ENCODE measurements at regions not wholly inside any gene's neighbourhood (a gene's known extent, or its start where the extent isn't known, plus 50 kb on each side); places are given as distances from the start of the nearest gene placed in this dataset.

GRCh38 chr6:86215323-86215722 lies 572.6 kb upstream of the SYNCRIP start:
- no peaks in the 10 kb centered on the region for H3K4me1 ChIP-seq (ENCODE audit: control insufficient read depth in 2 of 2, insufficient read depth in 2 of 2, low read length in 2 of 2)
- H3K27me3 Mint-ChIP-seq, result no peaks in the 10 kb centered on the region
- ATAC-seq (ENCODE audit: low read depth), result no peak
- POLR2A ChIA-PET, result no interaction called here
- H3K4me3 Mint-ChIP-seq, result no peak overlapping the region
- no peak overlapping the region for H3K4me3 ChIP-seq (ENCODE audit: control extremely low read depth in 1 of 5, extremely low read depth in 1 of 5, insufficient read depth in 1 of 5, low read depth in 2 of 5, low read length in 4 of 5)
- no peaks in the 10 kb centered on the region for H3K79me2 ChIP-seq (ENCODE audit: control insufficient read depth, insufficient read depth, low read length)
- TF ChIP-seq EZH2 (IDR thresholded peaks at IDR 0.05; ENCODE audit: borderline replicate concordance, insufficient read depth, low read depth, low read length, poor library complexity, severe bottlenecking) (no peak), CTCF (IDR thresholded peaks at IDR 0.05) (no peak)
- H3K27ac Mint-ChIP-seq, result no peak overlapping the region
- CTCF ChIA-PET, result no interaction called here
- no peak overlapping the region for H2AFZ ChIP-seq (ENCODE audit: insufficient read depth, low read depth, low read length, poor library complexity, severe bottlenecking)
- H4K20me1 ChIP-seq (ENCODE audit: control insufficient read depth, insufficient read depth, low read length, poor library complexity, severe bottlenecking), result no peaks in the 10 kb centered on the region
- H3K27me3 ChIP-seq (replicated peaks in 1 of 4; ENCODE audit: control extremely low read depth in 1 of 4, control insufficient read depth in 3 of 4, insufficient read depth in 4 of 4, low read length in 3 of 4), result no peaks in the 10 kb centered on the region
- H3K9me3 ChIP-seq (ENCODE audit: control extremely low read depth in 1 of 3, control insufficient read depth in 2 of 3, insufficient read depth in 1 of 3, low read length in 2 of 3), result no peaks in the 10 kb centered on the region
- DNase-seq, result no peak
- H3K36me3 ChIP-seq (replicated peaks in 1 of 2; ENCODE audit: control extremely low read depth in 1 of 2, control insufficient read depth in 1 of 2, extremely low read depth in 1 of 2, insufficient read depth in 2 of 2, low read length in 1 of 2), result no peaks in the 10 kb centered on the region
- H3K9ac ChIP-seq (ENCODE audit: low read length), result no peak overlapping the region
- H3K9me3 Mint-ChIP-seq (ENCODE audit: insufficient read depth), result peaks cover 1% of the 10 kb centered on the region
- no peak overlapping the region for H3K4me2 ChIP-seq (replicated peaks; ENCODE audit: low read depth, low read length, poor library complexity, severe bottlenecking)
- no peaks in the 10 kb centered on the region for H3K4me1 Mint-ChIP-seq
- no peak overlapping the region for H3K27ac ChIP-seq (ENCODE audit: low read length in 2 of 2)
- WGBS (ENCODE audit: insufficient coverage), result no CpG with 5 or more reads among the region's 2 CpGs
- intact Hi-C loops (cut with micrococcal nuclease), result no loop called here

GRCh38 chr6:86205980-86206379 lies 563.3 kb upstream of the SYNCRIP start:
- WGBS (ENCODE audit: insufficient coverage), result 80% methylated on average over 2 of the region's 10 CpGs
- H3K4me1 ChIP-seq (ENCODE audit: control insufficient read depth in 2 of 2, insufficient read depth in 2 of 2, low read length in 2 of 2), result no peaks in the 10 kb centered on the region
- H3K27me3 ChIP-seq (replicated peaks in 1 of 4; ENCODE audit: control extremely low read depth in 1 of 4, control insufficient read depth in 3 of 4, insufficient read depth in 4 of 4, low read length in 3 of 4), result no peaks in the 10 kb centered on the region
- H3K9ac ChIP-seq (ENCODE audit: low read length), result no peak overlapping the region
- CTCF ChIA-PET, result no interaction called here
- Mint-ChIP-seq H3K4me3 (no peak overlapping the region), H3K27me3 (no peaks in the 10 kb centered on the region), H3K27ac (no peak overlapping the region), H3K4me1 (no peaks in the 10 kb centered on the region), H3K9me3 (ENCODE audit: insufficient read depth) (no peaks in the 10 kb centered on the region)
- H3K4me3 ChIP-seq (ENCODE audit: control extremely low read depth in 1 of 5, extremely low read depth in 1 of 5, insufficient read depth in 1 of 5, low read depth in 2 of 5, low read length in 4 of 5), result no peak overlapping the region
- H3K36me3 ChIP-seq (replicated peaks in 1 of 2; ENCODE audit: control extremely low read depth in 1 of 2, control insufficient read depth in 1 of 2, extremely low read depth in 1 of 2, insufficient read depth in 2 of 2, low read length in 1 of 2), result no peaks in the 10 kb centered on the region
- H3K27ac ChIP-seq (ENCODE audit: low read length in 2 of 2), result no peak overlapping the region
- TF ChIP-seq EZH2 (IDR thresholded peaks at IDR 0.05; ENCODE audit: borderline replicate concordance, insufficient read depth, low read depth, low read length, poor library complexity, severe bottlenecking) (no peak), CTCF (IDR thresholded peaks at IDR 0.05) (no peak)
- POLR2A ChIA-PET, result no interaction called here
- no peak overlapping the region for H2AFZ ChIP-seq (ENCODE audit: insufficient read depth, low read depth, low read length, poor library complexity, severe bottlenecking)
- no peak for ATAC-seq (ENCODE audit: low read depth)
- no peaks in the 10 kb centered on the region for H3K9me3 ChIP-seq (ENCODE audit: control extremely low read depth in 1 of 3, control insufficient read depth in 2 of 3, insufficient read depth in 1 of 3, low read length in 2 of 3)
- no peaks in the 10 kb centered on the region for H4K20me1 ChIP-seq (ENCODE audit: control insufficient read depth, insufficient read depth, low read length, poor library complexity, severe bottlenecking)
- no peak overlapping the region for H3K4me2 ChIP-seq (replicated peaks; ENCODE audit: low read depth, low read length, poor library complexity, severe bottlenecking)
- H3K79me2 ChIP-seq (ENCODE audit: control insufficient read depth, insufficient read depth, low read length), result no peaks in the 10 kb centered on the region
- DNase-seq, result no peak
- intact Hi-C loops (cut with micrococcal nuclease), result no loop called here
